HEK293 (cell line): ENCODE measurements at regions not wholly inside any gene's neighbourhood (a gene's known extent, or its start where the extent isn't known, plus 50 kb on each side); places are given as distances from the start of the nearest gene placed in this dataset.

Source experiments
- CTCF ChIP-seq: fragments of 450-650 bp; formaldehyde crosslinking; IDR thresholded peaks from 2 replicates; pipeline ENCODE4 v1.5.1; 2016; ENCODE audit warnings: missing biosample characterization, missing genetic modification characterization
- PRDM10 ChIP-seq: fragments of 450-650 bp; formaldehyde crosslinking; IDR thresholded peaks from 2 replicates; pipeline ENCODE4 v1.5.1; 2016; ENCODE audit warnings: missing biosample characterization, missing genetic modification characterization
- TCF7L2 ChIP-seq: IDR thresholded peaks from 2 replicates; pipeline ENCODE4 v1.6.1; 2011; ENCODE audit warnings: low read depth, mild to moderate bottlenecking, inconsistent platforms, low read length, moderate library complexity, borderline replicate concordance
- ZBTB20 ChIP-seq: fragments of 450-650 bp; formaldehyde crosslinking; IDR thresholded peaks from 2 replicates; pipeline ENCODE4 v1.5.1; 2016; ENCODE audit warnings: missing biosample characterization, missing genetic modification characterization
- ZNF169 ChIP-seq: fragments of 450-650 bp; formaldehyde crosslinking; IDR thresholded peaks from 2 replicates; pipeline ENCODE4 v1.5.1; 2016; ENCODE audit warnings: missing biosample characterization, missing genetic modification characterization
- ZNF24 ChIP-seq: fragments of 450-650 bp; formaldehyde crosslinking; IDR thresholded peaks from 2 replicates; pipeline ENCODE4 v1.5.1; 2016; ENCODE audit warnings: missing biosample characterization, missing genetic modification characterization
- ZNF350 ChIP-seq: fragments of 450-650 bp; formaldehyde crosslinking; IDR thresholded peaks from 2 replicates; pipeline ENCODE4 v1.5.0; 2017; ENCODE audit warnings: missing biosample characterization, mild to moderate bottlenecking, missing genetic modification characterization
- ZNF704 ChIP-seq: fragments of 450-650 bp; formaldehyde crosslinking; IDR thresholded peaks from 2 replicates; pipeline ENCODE4 v1.5.1; 2016; ENCODE audit warnings: missing biosample characterization, missing genetic modification characterization

- TF ChIP-seq ZNF169 (no peak), CTCF (tag by site-specific recombination) (no peak), PRDM10 (no peak), TCF7L2 (no peak), ZNF350 (tag by site-specific recombination) (no peak), ZBTB20 (tag by site-specific recombination) (no peak), ZNF704 (no peak), ZNF24 (tag by site-specific recombination) (no peak)
Observed at GRCh38 chr1:220385158-220385557, 112.9 kb upstream of the RAB3GAP2 start.
